ENCODE measurements at regions not wholly inside any gene's neighbourhood (a gene's known extent, or its start where the extent isn't known, plus 50 kb on each side); places are given as distances from the start of the nearest gene placed in this dataset.

GRCh38 chr13:89943139-89943538 lies 1404.3 kb upstream of the MIR17HG start:
- POLR2A ChIA-PET: no interaction called here
- ATAC-seq: no peak
- Histone ChIP-seq H3K4me2 (ENCODE audit: low read length) (no peak overlapping the region), H3K27me3 (ENCODE audit: insufficient read depth, low read length) (no peaks in the 10 kb centered on the region), H2AFZ (ENCODE audit: low read depth, low read length, poor library complexity, severe bottlenecking) (no peak overlapping the region), H3K9ac (ENCODE audit: low read length) (no peak overlapping the region), H3K9me3 (ENCODE audit: control insufficient read depth in 1 of 2, insufficient read depth in 1 of 2, low read depth in 1 of 2, low read length in 2 of 2) (peaks cover 0 to 8% of the 10 kb centered on the region in 2 experiments; a peak in 2 of 4 replicates), H3K9me2 (ENCODE audit: insufficient read depth) (no peaks in the 10 kb centered on the region), H3K79me2 (ENCODE audit: insufficient read depth, low read length) (no peaks in the 10 kb centered on the region), H3K4me3 (replicated peaks in 1 of 2; ENCODE audit: low read depth in 1 of 2, low read length in 2 of 2) (no peak overlapping the region), H3K27ac (ENCODE audit: low read depth, low read length) (no peak overlapping the region), H4K20me1 (ENCODE audit: insufficient read depth) (no peaks in the 10 kb centered on the region), H3K36me3 (ENCODE audit: control insufficient read depth in 1 of 2, insufficient read depth in 2 of 2, low read length in 2 of 2) (no peaks in the 10 kb centered on the region), H3K4me1 (ENCODE audit: control insufficient read depth in 1 of 2, insufficient read depth in 2 of 2, low read length in 2 of 2) (no peaks in the 10 kb centered on the region)
- RAD21 ChIA-PET (ENCODE audit: low non-redundant PET in 1 of 2, low total read pairs in 2 of 2, uncharacterized antibody in 2 of 2, unreplicated experiment in 2 of 2): no interaction called here
- DNase-seq (ENCODE audit: low read depth, low spot score): no peak
- CTCF ChIA-PET: no interaction called here
- no peak for TF ChIP-seq ELF1 (IDR thresholded peaks at IDR 0.05; ENCODE audit: borderline replicate concordance, low read depth)
- no peak for TF ChIP-seq YY1 (IDR thresholded peaks at IDR 0.05; ENCODE audit: extremely low read depth, insufficient replicate concordance, low read depth, low read length)
- TF ChIP-seq SRF (IDR thresholded peaks at IDR 0.05; ENCODE audit: low read depth): no peak
- TF ChIP-seq MAX (IDR thresholded peaks at IDR 0.05): no peak
- no peak for TF ChIP-seq ZNF274 (IDR thresholded peaks at IDR 0.05; ENCODE audit: low read depth, low read length)
- no peak for TF ChIP-seq TCF7L2 (IDR thresholded peaks at IDR 0.05; ENCODE audit: borderline replicate concordance, extremely low read depth, insufficient read depth, insufficient read length)
- no peak for TF ChIP-seq RAD21 (IDR thresholded peaks at IDR 0.05; ENCODE audit: low read depth)
- TF ChIP-seq JUND (IDR thresholded peaks at IDR 0.05): no peak
- no peak for TF ChIP-seq CEBPB (IDR thresholded peaks at IDR 0.05; ENCODE audit: low read depth)
- TF ChIP-seq FOSL1 (IDR thresholded peaks at IDR 0.05; ENCODE audit: low read depth): no peak
- no peak for TF ChIP-seq SP1 (IDR thresholded peaks at IDR 0.05; ENCODE audit: low read depth)
- BruUV-seq (replicated peaks): no TSS peak
- intact Hi-C loops (cut with micrococcal nuclease): loop anchor here (10.0 kb wide), 1 partner anchor 922 kb away; no protein-coding TSS in a partner anchor

- H2AFZ ChIP-seq (ENCODE audit: low read depth, low read length, poor library complexity, severe bottlenecking): no peak overlapping the region
- TF ChIP-seq TCF7L2 (IDR thresholded peaks at IDR 0.05; ENCODE audit: borderline replicate concordance, extremely low read depth, insufficient read depth, insufficient read length) (no peak), SRF (IDR thresholded peaks at IDR 0.05; ENCODE audit: low read depth) (no peak), POLR2AphosphoS5 (IDR thresholded peaks at IDR 0.05; ENCODE audit: low read depth, low read length) (no peak), ZFX (IDR thresholded peaks at IDR 0.05) (no peak)
- no peaks in the 10 kb centered on the region for H3K79me2 ChIP-seq (ENCODE audit: insufficient read depth, low read length)
- H3K27ac ChIP-seq (ENCODE audit: low read depth, low read length): no peak overlapping the region
- no peaks in the 10 kb centered on the region for H3K27me3 ChIP-seq (ENCODE audit: insufficient read depth, low read length)
- H3K9me2 ChIP-seq (ENCODE audit: insufficient read depth): no peaks in the 10 kb centered on the region
- POLR2A ChIA-PET: no interaction called here
- no peak for DNase-seq (ENCODE audit: low read depth, low spot score)
- no peaks in the 10 kb centered on the region for H3K4me1 ChIP-seq (ENCODE audit: control insufficient read depth in 1 of 2, insufficient read depth in 2 of 2, low read length in 2 of 2)
- ATAC-seq: no peak
- no peaks in the 10 kb centered on the region for H4K20me1 ChIP-seq (ENCODE audit: insufficient read depth)
- RAD21 ChIA-PET (ENCODE audit: low non-redundant PET in 1 of 2, low total read pairs in 2 of 2, uncharacterized antibody in 2 of 2, unreplicated experiment in 2 of 2): no interaction called here
- H3K36me3 ChIP-seq (ENCODE audit: control insufficient read depth in 1 of 2, insufficient read depth in 2 of 2, low read length in 2 of 2): no peaks in the 10 kb centered on the region
- H3K9ac ChIP-seq (ENCODE audit: low read length): no peak overlapping the region
- H3K4me3 ChIP-seq (replicated peaks in 1 of 2; ENCODE audit: low read depth in 1 of 2, low read length in 2 of 2): no peak overlapping the region
- peaks cover 3 to 4% of the 10 kb centered on the region in 2 experiments; a peak in 2 of 4 replicates for H3K9me3 ChIP-seq (ENCODE audit: control insufficient read depth in 1 of 2, insufficient read depth in 1 of 2, low read depth in 1 of 2, low read length in 2 of 2)
- CTCF ChIA-PET: interaction anchor here (0.6 kb wide), 1 partner anchor 414 kb away, joined by 3 read pairs; no protein-coding TSS in a partner anchor
- intact Hi-C loops (cut with micrococcal nuclease): no loop called here
- no TSS peak for BruUV-seq (replicated peaks)
- H3K4me2 ChIP-seq (ENCODE audit: low read length): no peak overlapping the region
Measured at GRCh38 chr13:89950225-89950624, 1397.3 kb upstream of the MIR17HG start.

Measured in HCT116 (cell line).